Ishikawa (cell line): ENCODE measurements at regions not wholly inside any gene's neighbourhood (a gene's known extent, or its start where the extent isn't known, plus 50 kb on each side); places are given as distances from the start of the nearest gene placed in this dataset.

Experiments
- CEBPB ChIP-seq: IDR thresholded peaks from 2 replicates; pipeline ENCODE4 v1.6.1; 2012
- CREB1 ChIP-seq: IDR thresholded peaks from 2 replicates; pipeline ENCODE4 v1.6.1; 2012; ENCODE audit warnings: low read depth
- FOXM1 ChIP-seq: IDR thresholded peaks from 2 replicates; pipeline ENCODE4 v1.6.1; 2012; ENCODE audit warnings: low read depth, borderline replicate concordance
- RAD21 ChIP-seq: IDR thresholded peaks from 2 replicates; pipeline ENCODE4 v1.6.1; 2012; ENCODE audit warnings: low read depth
- TAF1 ChIP-seq: IDR thresholded peaks from 2 replicates; pipeline ENCODE4 v1.6.1; 2012; ENCODE audit warnings: low read depth, mild to moderate bottlenecking
- YY1 ChIP-seq: IDR thresholded peaks from 2 replicates; pipeline ENCODE4 v1.6.1; 2012; ENCODE audit warnings: low read depth
- TF ChIP-seq, protein P1 (sequence below): IDR thresholded peaks from 2 replicates; pipeline ENCODE4 v1.6.1; 2012

DNA sequence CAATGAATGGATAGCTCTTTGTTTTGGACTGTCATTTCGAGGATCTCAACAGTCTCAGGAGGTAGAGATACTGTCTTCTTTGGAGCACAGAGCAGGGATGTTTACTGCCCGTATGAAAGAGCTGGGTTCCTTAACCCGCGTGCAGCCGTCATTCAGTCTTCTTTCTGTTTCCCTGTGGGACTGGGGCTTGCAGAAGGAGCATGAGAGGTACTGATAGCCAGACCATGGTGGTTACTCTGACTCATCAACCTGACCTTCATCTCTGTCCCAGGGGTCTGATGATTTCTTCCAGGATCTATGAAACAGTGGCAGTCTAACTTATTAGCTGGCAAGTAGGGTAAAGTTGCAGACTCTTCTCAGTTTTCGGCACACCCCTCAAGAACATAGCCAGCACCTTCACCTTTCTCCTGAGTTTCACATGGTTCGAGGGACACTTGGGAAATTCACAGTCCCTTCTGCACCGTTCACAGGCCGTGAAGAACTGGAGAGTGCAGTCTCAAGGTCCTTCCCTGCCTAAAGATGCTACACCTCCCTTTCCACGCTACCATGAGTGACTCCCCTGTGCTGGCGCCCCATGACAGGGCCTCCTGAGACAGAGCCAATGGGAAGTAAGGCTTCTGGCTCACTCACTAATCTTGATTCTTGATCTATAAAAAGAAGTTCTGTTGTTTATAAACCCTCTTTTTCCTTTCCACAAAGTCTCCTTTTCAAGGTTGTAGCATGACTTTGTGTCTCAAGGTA, 226.2 kb downstream of the MC4R start:
- TF ChIP-seq FOXM1 (no peak), CREB1 (no peak), RAD21 (no peak), CEBPB (no peak), YY1 (no peak), TAF1 (no peak)
- TF ChIP-seq, protein P1, sequence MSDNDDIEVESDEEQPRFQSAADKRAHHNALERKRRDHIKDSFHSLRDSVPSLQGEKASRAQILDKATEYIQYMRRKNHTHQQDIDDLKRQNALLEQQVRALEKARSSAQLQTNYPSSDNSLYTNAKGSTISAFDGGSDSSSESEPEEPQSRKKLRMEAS, result no peak
